ENCODE measurements at regions not wholly inside any gene's neighbourhood (a gene's known extent, or its start where the extent isn't known, plus 50 kb on each side); places are given as distances from the start of the nearest gene placed in this dataset.
"Not testable (repeated sequence)": the region's sequence is repeated elsewhere in the genome, so short reads cannot be mapped to it uniquely, and the experiment has no call there.

GRCh38 chr6:122178988-122179387, 220.5 kb upstream of the HSF2 start:
- DNase-seq (ENCODE audit: low read depth in 3 of 3), result no peak

- DNase-seq (ENCODE audit: low read depth in 3 of 3), result no peak
Observed at GRCh38 chr6:122180132-122180531, 219.3 kb upstream of the HSF2 start.

GRCh38 chr6:122182061-122182460, 217.4 kb upstream of the HSF2 start:
- no peak for DNase-seq (ENCODE audit: low read depth in 3 of 3)

- DNase-seq (ENCODE audit: low read depth in 3 of 3), result no peak
Observed at GRCh38 chr6:122184401-122184827, 215.0 kb upstream of the HSF2 start.

- DNase-seq (ENCODE audit: low read depth in 3 of 3), result not testable (repeated sequence)
Observed at GRCh38 chr6:122185458-122185857, 214.0 kb upstream of the HSF2 start.

GRCh38 chr6:122187186-122187585, 212.3 kb upstream of the HSF2 start:
- DNase-seq (ENCODE audit: low read depth in 3 of 3), result no peak

- DNase-seq (ENCODE audit: low read depth in 3 of 3), result no peak
Observed at GRCh38 chr6:122198922-122199321, 200.5 kb upstream of the HSF2 start.

- DNase-seq (ENCODE audit: low read depth in 3 of 3), result no peak
Observed at GRCh38 chr6:122200440-122200839, 199.0 kb upstream of the HSF2 start.

- no peak for DNase-seq (ENCODE audit: low read depth in 3 of 3)
Observed at GRCh38 chr6:122202576-122203137, 196.8 kb upstream of the HSF2 start.

- DNase-seq (ENCODE audit: low read depth in 3 of 3), result no peak
Observed at GRCh38 chr6:122207061-122207460, 192.4 kb upstream of the HSF2 start.

GRCh38 chr6:122207794-122208193, 191.7 kb upstream of the HSF2 start:
- DNase-seq (ENCODE audit: low read depth in 3 of 3), result no peak

GRCh38 chr6:122214605-122215318, 184.7 kb upstream of the HSF2 start:
- no peak for DNase-seq (ENCODE audit: low read depth in 3 of 3)

- DNase-seq (ENCODE audit: low read depth in 3 of 3), result no peak
Observed at GRCh38 chr6:122220254-122220653, 179.2 kb upstream of the HSF2 start.

- DNase-seq (ENCODE audit: low read depth in 3 of 3), result no peak
Observed at GRCh38 chr6:122222761-122223160, 176.7 kb upstream of the HSF2 start.

GRCh38 chr6:122223251-122223650, 176.2 kb upstream of the HSF2 start:
- DNase-seq (ENCODE audit: low read depth in 3 of 3), result no peak

- no peak for DNase-seq (ENCODE audit: low read depth in 3 of 3)
Observed at GRCh38 chr6:122238861-122239260, 160.6 kb upstream of the HSF2 start.

GRCh38 chr6:122246906-122247658, 152.4 kb upstream of the HSF2 start:
- DNase-seq (ENCODE audit: low read depth in 3 of 3), result no peak

GRCh38 chr6:122248001-122248669, 151.3 kb upstream of the HSF2 start:
- DNase-seq (ENCODE audit: low read depth in 3 of 3), result no peak

GRCh38 chr6:122248844-122249243, 150.6 kb upstream of the HSF2 start:
- DNase-seq (ENCODE audit: low read depth in 3 of 3), result no peak

GRCh38 chr6:122258839-122259238, 140.6 kb upstream of the HSF2 start:
- DNase-seq (ENCODE audit: low read depth in 3 of 3), result no peak

GRCh38 chr6:122264557-122264956, 134.9 kb upstream of the HSF2 start:
- DNase-seq (ENCODE audit: low read depth in 3 of 3), result no peak

- no peak for DNase-seq (ENCODE audit: low read depth in 3 of 3)
Observed at GRCh38 chr6:122265755-122266154, 133.7 kb upstream of the HSF2 start.

All from stimulated activated CD4-positive, alpha-beta T cell treated with anti-CD3 and anti-CD28 coated beads, TNF-alpha, amount 100 ng/mL, for 48 hours (primary cell).